ENCODE measurements at regions not wholly inside any gene's neighbourhood (a gene's known extent, or its start where the extent isn't known, plus 50 kb on each side); places are given as distances from the start of the nearest gene placed in this dataset.

DNA sequence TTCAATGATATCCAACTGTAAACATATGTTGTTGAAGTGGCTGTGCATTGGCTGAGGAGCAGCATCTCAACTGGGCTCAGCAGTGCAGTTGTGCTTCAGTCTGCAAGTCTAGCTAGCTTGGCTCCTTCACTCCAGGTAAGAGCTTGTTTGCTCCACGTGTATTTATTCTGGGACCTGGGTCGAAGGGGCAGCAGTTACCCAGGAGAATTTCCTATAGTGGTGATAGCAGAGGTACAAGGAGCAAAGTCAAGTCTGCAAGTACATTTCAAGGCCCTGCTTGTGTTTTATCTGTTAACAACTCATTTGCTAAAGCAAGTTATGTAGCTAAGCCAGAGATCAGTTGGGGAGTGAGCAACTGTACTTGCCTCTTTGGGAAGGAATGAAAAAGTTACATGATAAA, 286.2 kb upstream of the UMPS start:
- Histone ChIP-seq H3K27me3 (ENCODE audit: insufficient read depth, low read length, poor library complexity, severe bottlenecking) (no peaks in the 10 kb centered on the region), H4K20me1 (ENCODE audit: insufficient read depth, low read length, poor library complexity, severe bottlenecking) (no peaks in the 10 kb centered on the region), H3K4me3 (ENCODE audit: low read length, poor library complexity, severe bottlenecking) (no peak overlapping the region), H3K4me2 (ENCODE audit: low read depth, low read length, poor library complexity, severe bottlenecking) (no peak overlapping the region), H3K9me3 (ENCODE audit: insufficient read depth, low read depth, low read length) (no peaks in the 10 kb centered on the region), H3K36me3 (ENCODE audit: insufficient read depth, low read length) (no peaks in the 10 kb centered on the region), H3K9me2 (replicated peaks; ENCODE audit: low read depth, low read length) (no peaks in the 10 kb centered on the region), H2AFZ (ENCODE audit: low read length) (no peak overlapping the region), H3F3A (ENCODE audit: low read depth) (no peaks in the 10 kb centered on the region), H3K79me2 (ENCODE audit: insufficient read depth, low read length) (no peaks in the 10 kb centered on the region), H3K4me1 (ENCODE audit: insufficient read depth, low read length, poor library complexity, severe bottlenecking) (peaks cover 4% of the 10 kb centered on the region), H3K9ac (ENCODE audit: low read depth, low read length, poor library complexity, severe bottlenecking) (no peak overlapping the region)
- TF ChIP-seq, protein P1, sequence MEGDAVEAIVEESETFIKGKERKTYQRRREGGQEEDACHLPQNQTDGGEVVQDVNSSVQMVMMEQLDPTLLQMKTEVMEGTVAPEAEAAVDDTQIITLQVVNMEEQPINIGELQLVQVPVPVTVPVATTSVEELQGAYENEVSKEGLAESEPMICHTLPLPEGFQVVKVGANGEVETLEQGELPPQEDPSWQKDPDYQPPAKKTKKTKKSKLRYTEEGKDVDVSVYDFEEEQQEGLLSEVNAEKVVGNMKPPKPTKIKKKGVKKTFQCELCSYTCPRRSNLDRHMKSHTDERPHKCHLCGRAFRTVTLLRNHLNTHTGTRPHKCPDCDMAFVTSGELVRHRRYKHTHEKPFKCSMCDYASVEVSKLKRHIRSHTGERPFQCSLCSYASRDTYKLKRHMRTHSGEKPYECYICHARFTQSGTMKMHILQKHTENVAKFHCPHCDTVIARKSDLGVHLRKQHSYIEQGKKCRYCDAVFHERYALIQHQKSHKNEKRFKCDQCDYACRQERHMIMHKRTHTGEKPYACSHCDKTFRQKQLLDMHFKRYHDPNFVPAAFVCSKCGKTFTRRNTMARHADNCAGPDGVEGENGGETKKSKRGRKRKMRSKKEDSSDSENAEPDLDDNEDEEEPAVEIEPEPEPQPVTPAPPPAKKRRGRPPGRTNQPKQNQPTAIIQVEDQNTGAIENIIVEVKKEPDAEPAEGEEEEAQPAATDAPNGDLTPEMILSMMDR (conservative IDR thresholded peaks at IDR 0.05; ENCODE audit: low read length): no peak
- no peak for TF ChIP-seq EZH2phosphoT487 (IDR thresholded peaks at IDR 0.05; ENCODE audit: borderline replicate concordance)

DNA sequence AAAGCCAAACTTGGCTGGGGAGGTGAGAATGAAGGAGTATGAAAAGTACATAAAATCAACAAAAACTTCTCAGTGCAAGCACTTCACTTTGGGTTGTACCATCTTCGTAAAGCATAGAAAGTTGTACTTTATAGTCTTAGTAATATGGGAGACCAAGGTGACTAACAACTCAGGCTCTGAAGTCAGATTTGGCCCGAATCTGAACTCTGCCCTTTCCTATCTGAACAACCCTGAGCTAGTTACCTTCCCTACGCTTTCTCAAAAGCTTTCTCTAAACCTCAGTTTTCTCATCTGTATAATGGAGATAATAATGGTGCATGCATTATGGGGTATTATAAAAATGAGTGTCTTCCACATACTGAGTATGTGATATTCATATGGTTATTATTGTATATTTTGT, 285.4 kb upstream of the UMPS start:
- no peaks in the 10 kb centered on the region for H3K9me3 ChIP-seq (ENCODE audit: insufficient read depth, low read depth, low read length)
- peaks cover 1% of the 10 kb centered on the region for H3K4me1 ChIP-seq (ENCODE audit: insufficient read depth, low read length, poor library complexity, severe bottlenecking)
- H3K9ac ChIP-seq (ENCODE audit: low read depth, low read length, poor library complexity, severe bottlenecking): no peak overlapping the region
- no peaks in the 10 kb centered on the region for H3K79me2 ChIP-seq (ENCODE audit: insufficient read depth, low read length)
- no peaks in the 10 kb centered on the region for H3K9me2 ChIP-seq (replicated peaks; ENCODE audit: low read depth, low read length)
- H4K20me1 ChIP-seq (ENCODE audit: insufficient read depth, low read length, poor library complexity, severe bottlenecking): no peaks in the 10 kb centered on the region
- no peak for TF ChIP-seq EZH2phosphoT487 (IDR thresholded peaks at IDR 0.05; ENCODE audit: borderline replicate concordance)
- TF ChIP-seq, protein P1 (conservative IDR thresholded peaks at IDR 0.05; ENCODE audit: low read length): no peak
- H3K27me3 ChIP-seq (ENCODE audit: insufficient read depth, low read length, poor library complexity, severe bottlenecking): no peaks in the 10 kb centered on the region
- no peak overlapping the region for H3K4me2 ChIP-seq (ENCODE audit: low read depth, low read length, poor library complexity, severe bottlenecking)
- H2AFZ ChIP-seq (ENCODE audit: low read length): no peak overlapping the region
- H3F3A ChIP-seq (ENCODE audit: low read depth): no peaks in the 10 kb centered on the region
- no peaks in the 10 kb centered on the region for H3K36me3 ChIP-seq (ENCODE audit: insufficient read depth, low read length)
- H3K4me3 ChIP-seq (ENCODE audit: low read length, poor library complexity, severe bottlenecking): no peak overlapping the region

DNA sequence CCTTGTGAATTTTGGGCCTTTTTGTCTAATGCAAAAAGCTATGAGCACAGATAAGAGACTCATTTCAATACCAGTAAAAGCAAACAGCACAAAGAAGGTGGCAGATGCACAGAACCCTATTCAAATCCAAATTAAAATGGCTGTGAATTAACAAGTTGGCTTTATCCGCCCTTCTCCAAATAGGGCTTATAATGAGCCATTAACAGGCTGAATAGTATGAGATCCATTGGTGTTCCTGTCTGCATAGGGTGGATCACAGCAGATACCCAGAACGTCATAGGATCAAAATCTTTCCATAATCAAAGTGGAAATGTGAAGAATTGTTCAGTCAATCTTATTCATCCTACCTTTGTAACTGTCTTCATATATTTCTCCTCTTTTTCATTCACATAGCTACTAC, 282.4 kb upstream of the UMPS start:
- Histone ChIP-seq H3F3A (ENCODE audit: low read depth) (no peaks in the 10 kb centered on the region), H3K4me2 (ENCODE audit: low read depth, low read length, poor library complexity, severe bottlenecking) (no peak overlapping the region), H3K4me3 (ENCODE audit: low read length, poor library complexity, severe bottlenecking) (no peak overlapping the region), H3K79me2 (ENCODE audit: insufficient read depth, low read length) (no peaks in the 10 kb centered on the region), H3K27me3 (ENCODE audit: insufficient read depth, low read length, poor library complexity, severe bottlenecking) (no peaks in the 10 kb centered on the region), H3K36me3 (ENCODE audit: insufficient read depth, low read length) (no peaks in the 10 kb centered on the region), H3K4me1 (ENCODE audit: insufficient read depth, low read length, poor library complexity, severe bottlenecking) (no peaks in the 10 kb centered on the region), H3K9ac (ENCODE audit: low read depth, low read length, poor library complexity, severe bottlenecking) (no peak overlapping the region), H2AFZ (ENCODE audit: low read length) (no peak overlapping the region), H3K9me3 (ENCODE audit: insufficient read depth, low read depth, low read length) (no peaks in the 10 kb centered on the region), H4K20me1 (ENCODE audit: insufficient read depth, low read length, poor library complexity, severe bottlenecking) (no peaks in the 10 kb centered on the region), H3K9me2 (replicated peaks; ENCODE audit: low read depth, low read length) (no peaks in the 10 kb centered on the region)
- TF ChIP-seq, protein P1 (conservative IDR thresholded peaks at IDR 0.05; ENCODE audit: low read length): no peak
- no peak for TF ChIP-seq EZH2phosphoT487 (IDR thresholded peaks at IDR 0.05; ENCODE audit: borderline replicate concordance)

Measured in Loucy (cell line).